H9 (cell line): ENCODE measurements at regions not wholly inside any gene's neighbourhood (a gene's known extent, or its start where the extent isn't known, plus 50 kb on each side); places are given as distances from the start of the nearest gene placed in this dataset.

ENCODE experiments used
- DNase-seq: peaks from one replicate; pipeline ENCODE4 v3.0.0-alpha.2; 2017
- H2AFZ ChIP-seq: one replicate; pipeline ENCODE4 v1.6.1; 2013; ENCODE audit warnings: mild to moderate bottlenecking, low read length, control low read depth, moderate library complexity
- H2AK5ac ChIP-seq: 2 replicates; pipeline ENCODE4 v1.6.1; 2013; ENCODE audit warnings: low read length, control low read depth, mixed read lengths; ENCODE audit not compliant: insufficient read length
- H2BK120ac ChIP-seq: one replicate; pipeline ENCODE4 v1.6.1; 2013; ENCODE audit warnings: low read depth, mild to moderate bottlenecking, low read length, control low read depth, inconsistent platforms; ENCODE audit not compliant: poor library complexity, severe bottlenecking
- H2BK12ac ChIP-seq: 2 replicates; pipeline ENCODE4 v1.6.1; 2013; ENCODE audit warnings: low read length, control low read depth, mixed read lengths, low read depth; ENCODE audit not compliant: insufficient read length
- H2BK15ac ChIP-seq: 2 replicates; pipeline ENCODE4 v1.6.1; 2013; ENCODE audit warnings: low read depth, low read length, control low read depth
- H2BK20ac ChIP-seq: one replicate; pipeline ENCODE4 v1.6.1; 2013; ENCODE audit warnings: low read depth, mild to moderate bottlenecking, low read length, control low read depth, inconsistent platforms; ENCODE audit not compliant: poor library complexity, severe bottlenecking
- H2BK5ac ChIP-seq: 2 replicates; pipeline ENCODE4 v1.6.1; 2013; ENCODE audit warnings: low read length, control low read depth, mixed read lengths; ENCODE audit not compliant: insufficient read length
- H3K14ac ChIP-seq: 2 replicates; pipeline ENCODE4 v1.6.1; 2013; ENCODE audit warnings: low read length, control low read depth; ENCODE audit not compliant: insufficient read depth
- H3K18ac ChIP-seq: 2 replicates; pipeline ENCODE4 v1.6.1; 2013; ENCODE audit warnings: low read depth, mild to moderate bottlenecking, mixed read lengths, low read length, control low read depth; ENCODE audit not compliant: insufficient read length
- H3K23ac ChIP-seq: 2 replicates; pipeline ENCODE4 v1.6.1; 2013; ENCODE audit warnings: low read length, control low read depth, mixed read lengths, low read depth; ENCODE audit not compliant: insufficient read length
- H3K23me2 ChIP-seq: 2 replicates; pipeline ENCODE4 v1.6.1; 2013; ENCODE audit warnings: low read depth, mild to moderate bottlenecking, mixed read lengths, low read length, control low read depth; ENCODE audit not compliant: insufficient read length, poor library complexity, severe bottlenecking
- H3K27ac ChIP-seq: 2 replicates; pipeline ENCODE4 v1.5.1; 2013; ENCODE audit warnings: low read length, control low read depth, mixed read lengths, low read depth; ENCODE audit not compliant: insufficient read length
- H3K27me3 ChIP-seq: 2 replicates; pipeline ENCODE4 v1.6.1; 2013; ENCODE audit warnings: low read length, control low read depth, inconsistent platforms; ENCODE audit not compliant: insufficient read depth
- H3K4ac ChIP-seq: 2 replicates; pipeline ENCODE4 v1.6.1; 2013; ENCODE audit warnings: low read depth, mild to moderate bottlenecking, control low read depth, inconsistent platforms, low read length, moderate library complexity
- H3K4me1 ChIP-seq: 2 replicates; pipeline ENCODE4 v1.6.1; 2013; ENCODE audit warnings: low read length, control low read depth, inconsistent platforms; ENCODE audit not compliant: insufficient read depth
- H3K4me2 ChIP-seq: 2 replicates; pipeline ENCODE4 v1.6.1; 2013; ENCODE audit warnings: low read length, control low read depth, mixed read lengths; ENCODE audit not compliant: insufficient read length, insufficient read depth
- H3K56ac ChIP-seq: 2 replicates; pipeline ENCODE4 v1.6.1; 2013; ENCODE audit warnings: low read depth, mild to moderate bottlenecking, mixed read lengths, low read length, control low read depth; ENCODE audit not compliant: insufficient read length
- H3K79me1 ChIP-seq: 2 replicates; pipeline ENCODE4 v1.6.1; 2013; ENCODE audit warnings: low read depth, mild to moderate bottlenecking, moderate library complexity, low read length, control low read depth, inconsistent platforms; ENCODE audit not compliant: insufficient read depth, poor library complexity, severe bottlenecking
- H3K79me2 ChIP-seq: 2 replicates; pipeline ENCODE4 v1.6.1; 2013; ENCODE audit warnings: low read length, control low read depth, inconsistent platforms; ENCODE audit not compliant: insufficient read depth
- H3K9ac ChIP-seq: 2 replicates; pipeline ENCODE4 v1.6.1; 2013; ENCODE audit warnings: low read length, control low read depth, mixed read lengths; ENCODE audit not compliant: insufficient read length; ENCODE audit errors: extremely low read depth
- H3K9me3 ChIP-seq: one replicate; pipeline ENCODE4 v1.6.1; 2013; ENCODE audit warnings: low read depth, low read length, inconsistent platforms; ENCODE audit not compliant: control insufficient read depth
- H3T11ph ChIP-seq: one replicate; pipeline ENCODE4 v1.6.1; 2013; ENCODE audit warnings: mild to moderate bottlenecking, low read length, control low read depth, inconsistent platforms
- H4K20me1 ChIP-seq: one replicate; pipeline ENCODE4 v1.6.1; 2013; ENCODE audit not compliant: control insufficient read depth, insufficient read length, insufficient read depth
- H4K5ac ChIP-seq: 2 replicates; pipeline ENCODE4 v1.6.1; 2013; ENCODE audit warnings: low read depth, mild to moderate bottlenecking, mixed read lengths, low read length, control low read depth; ENCODE audit not compliant: insufficient read length
- H4K8ac ChIP-seq: replicated peaks from 2 replicates; pipeline ENCODE4 v1.6.1; 2013; ENCODE audit warnings: low read length, control low read depth, mixed read lengths, low read depth; ENCODE audit not compliant: insufficient read length
- H4K91ac ChIP-seq: 2 replicates; pipeline ENCODE4 v1.6.1; 2013; ENCODE audit warnings: low read depth, mild to moderate bottlenecking, moderate library complexity, mixed read lengths, low read length, control low read depth; ENCODE audit not compliant: insufficient read length
- H3K27ac Mint-ChIP-seq, 3 experiments: 2 replicates in 2 of 3; 3 replicates in 1 of 3; pipeline ENCODE4 v1.8.0; 2020 to 2021; ENCODE audit warnings: mixed read lengths in 3 of 3, mild to moderate bottlenecking in 1 of 3, moderate library complexity in 1 of 3
- H3K27me3 Mint-ChIP-seq: 2 replicates; pipeline ENCODE4 v1.8.0; 2021; ENCODE audit warnings: low read depth, mild to moderate bottlenecking, moderate library complexity, mixed read lengths
- H3K36me3 Mint-ChIP-seq, 3 experiments: 2 replicates in 2 of 3; 3 replicates in 1 of 3; pipeline ENCODE4 v1.8.0; 2020 to 2021; ENCODE audit warnings: low read depth in 3 of 3, mixed read lengths in 3 of 3; ENCODE audit not compliant: insufficient read depth in 1 of 3
- H3K4me1 Mint-ChIP-seq, 2 experiments: 2 replicates each; pipeline ENCODE4 v1.8.0; 2020; ENCODE audit warnings: mixed read lengths in 2 of 2
- H3K4me3 Mint-ChIP-seq, 2 experiments: 2 replicates in 1 of 2; 3 replicates in 1 of 2; pipeline ENCODE4 v1.8.0; 2020 to 2021; ENCODE audit warnings: mild to moderate bottlenecking in 2 of 2, mixed read lengths in 2 of 2, moderate library complexity in 1 of 2
- H3K9me3 Mint-ChIP-seq, 2 experiments: 2 replicates in 1 of 2; 3 replicates in 1 of 2; pipeline ENCODE4 v1.8.0; 2020; ENCODE audit warnings: mild to moderate bottlenecking in 2 of 2, mixed read lengths in 2 of 2, moderate library complexity in 1 of 2
- CTCF ChIP-seq: fragments of 200-600 bp; sonication (generic); conservative IDR thresholded peaks from 3 replicates; pipeline ENCODE4 v1.8.0; 2021; ENCODE audit warnings: antibody characterized with exemption, mild to moderate bottlenecking
- whole genome bisulfite sequencing: extraction: QIAGEN DNeasy Blood & Tissue Kit; methylation state at CpG from one replicate; pipeline ENCODE4 v1.1.7; 2013; ENCODE audit warnings: missing lambda C conversion rate, low lambda C conversion rate, mixed read lengths; ENCODE audit not compliant: insufficient read length; ENCODE audit errors: extremely low coverage; 5-methylcytosine and 5-hydroxymethylcytosine counted together

- H3K9me3 ChIP-seq, result no peaks in the 10 kb centered on the region
- H3K18ac ChIP-seq, result no peak overlapping the region
- Mint-ChIP-seq H3K27me3 (no peaks in the 10 kb centered on the region), H3K27ac (no peak overlapping the region), H3K4me1 (peaks cover 0 to 9% of the 10 kb centered on the region in 2 experiments; a peak in 2 of 4 replicates), H3K9me3 (peaks cover 15 to 16% of the 10 kb centered on the region in 2 experiments), H3K36me3 (peaks cover 0 to 11% (median 3%) of the 10 kb centered on the region in 3 experiments; a peak in 4 of 7 replicates), H3K4me3 (no peak overlapping the region)
- no peaks in the 10 kb centered on the region for H3K79me1 ChIP-seq
- H4K91ac ChIP-seq, result no peak overlapping the region
- H2AFZ ChIP-seq, result no peak overlapping the region
- H2BK20ac ChIP-seq, result no peak overlapping the region
- H3K56ac ChIP-seq, result no peak overlapping the region
- no peak overlapping the region for H3T11ph ChIP-seq
- H3K27me3 ChIP-seq, result no peaks in the 10 kb centered on the region
- H4K8ac ChIP-seq, result no peak overlapping the region
- no peaks in the 10 kb centered on the region for H4K20me1 ChIP-seq
- DNase-seq, result no peak
- no peak overlapping the region for H3K27ac ChIP-seq
- no peak overlapping the region for H3K14ac ChIP-seq
- no peak overlapping the region for H3K9ac ChIP-seq
- no CpG with 5 or more reads among the region's 3 CpGs for WGBS
- no peaks in the 10 kb centered on the region for H3K79me2 ChIP-seq
- H2BK15ac ChIP-seq, result no peak overlapping the region
- no peak overlapping the region for H4K5ac ChIP-seq
- H2BK12ac ChIP-seq, result no peak overlapping the region
- no peaks in the 10 kb centered on the region for H3K4me1 ChIP-seq
- H3K4ac ChIP-seq, result no peak overlapping the region
- no peak overlapping the region for H3K4me2 ChIP-seq
- no peaks in the 10 kb centered on the region for H3K23me2 ChIP-seq
- no peak overlapping the region for H2BK5ac ChIP-seq
- TF ChIP-seq CTCF, result no peak
- H3K23ac ChIP-seq, result no peak overlapping the region
- no peak overlapping the region for H2BK120ac ChIP-seq
- H2AK5ac ChIP-seq, result no peak overlapping the region
Observed at GRCh38 chr9:105030285-105030684, 102.3 kb upstream of the ABCA1 start.
